Neural cell (in vitro differentiated cells): ENCODE measurements at regions not wholly inside any gene's neighbourhood (a gene's known extent, or its start where the extent isn't known, plus 50 kb on each side); places are given as distances from the start of the nearest gene placed in this dataset.

ENCODE experiments used
- CTCF ChIP-seq: fragments of 450-650 bp; IDR thresholded peaks from 2 replicates; pipeline ENCODE4 v1.5.1; 2014; ENCODE audit warnings: antibody characterized with exemption, mild to moderate bottlenecking, moderate library complexity; ENCODE audit not compliant: poor library complexity, severe bottlenecking
- EP300 ChIP-seq: fragments of 450-650 bp; conservative IDR thresholded peaks from 2 replicates; pipeline ENCODE4 v1.6.1; 2014; ENCODE audit warnings: antibody characterized with exemption, mild to moderate bottlenecking, moderate library complexity; ENCODE audit not compliant: poor library complexity, severe bottlenecking
- EZH2 ChIP-seq: fragments of 200-600, 300-800 bp; shearing (Covaris generic), sonication (generic); IDR thresholded peaks from 2 replicates; pipeline ENCODE4 v1.6.1; 2014; ENCODE audit warnings: antibody characterized with exemption, low read length, borderline replicate concordance, mild to moderate bottlenecking; ENCODE audit not compliant: insufficient read depth, poor library complexity, severe bottlenecking
- MXI1 ChIP-seq: fragments of 450-650 bp; conservative IDR thresholded peaks from 2 replicates; pipeline ENCODE4 v1.6.1; 2014; ENCODE audit warnings: antibody characterized with exemption, mild to moderate bottlenecking; ENCODE audit not compliant: poor library complexity, severe bottlenecking
- POLR2AphosphoS5 ChIP-seq: IDR thresholded peaks from 2 replicates; pipeline ENCODE4 v1.6.1; 2012

DNA sequence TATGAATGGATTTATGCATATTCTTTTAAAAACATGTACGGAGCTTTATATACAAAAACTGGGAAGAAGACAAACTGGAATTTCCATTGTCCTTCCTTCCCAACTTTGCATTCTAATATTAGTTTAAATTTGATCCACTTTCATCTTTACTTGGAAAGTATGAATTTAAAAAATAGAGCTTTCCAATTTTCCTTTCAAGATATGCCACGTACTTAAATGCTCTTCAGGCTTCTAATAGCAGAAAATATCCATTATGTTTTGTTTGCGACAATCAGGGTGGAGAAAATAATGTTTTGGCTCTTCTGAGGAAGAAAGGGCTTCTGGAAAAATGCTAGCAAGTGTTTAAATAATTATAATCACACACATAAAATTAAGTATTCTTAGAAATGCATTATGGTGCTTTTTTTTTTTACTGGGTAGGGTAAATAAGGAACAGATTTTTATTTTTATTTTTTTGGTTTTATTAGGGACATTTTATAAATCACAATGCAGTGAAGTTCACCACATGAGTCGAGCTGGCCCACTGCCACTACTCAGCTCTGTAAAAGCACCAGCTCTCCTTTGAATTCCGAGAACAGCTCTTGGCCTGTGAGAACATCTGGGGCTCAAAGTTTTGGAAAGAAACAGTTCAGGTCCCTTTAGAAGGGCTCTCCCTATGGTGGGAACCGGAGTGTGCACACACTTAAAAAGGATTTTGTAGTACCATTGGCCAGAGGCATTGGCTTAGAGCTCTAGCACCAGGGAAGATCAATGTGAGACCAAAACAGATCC is 287.4 kb upstream of the LYPLAL1 start:
- TF ChIP-seq CTCF (no peak), EZH2 (no peak), MXI1 (no peak), POLR2AphosphoS5 (no peak), EP300 (no peak)
